Activated naive CD8-positive, alpha-beta T cell treated with anti-CD3 and anti-CD28 coated beads, Interleukin-2, amount 50 U/mL, for 24 hours (primary cell): ENCODE measurements at regions not wholly inside any gene's neighbourhood (a gene's known extent, or its start where the extent isn't known, plus 50 kb on each side); places are given as distances from the start of the nearest gene placed in this dataset.

ENCODE experiments used
- ATAC-seq: fragments of 150-1000 bp; cut with Tn5 transposase; one replicate; pipeline ENCODE4 v1.10.0; 2021
- DNase-seq: peaks from one replicate; pipeline ENCODE4 v3.0.0; 2021
- H3K27ac Mint-ChIP-seq: one replicate; pipeline ENCODE4 v1.8.0; 2021; ENCODE audit warnings: mild to moderate bottlenecking, mixed read lengths
- H3K27me3 Mint-ChIP-seq: one replicate; pipeline ENCODE4 v1.8.0; 2021; ENCODE audit warnings: mixed read lengths
- H3K36me3 Mint-ChIP-seq: one replicate; pipeline ENCODE4 v1.8.0; 2021; ENCODE audit warnings: low read depth, mixed read lengths
- H3K4me1 Mint-ChIP-seq: one replicate; pipeline ENCODE4 v1.8.0; 2021; ENCODE audit warnings: mixed read lengths
- H3K4me3 Mint-ChIP-seq: one replicate; pipeline ENCODE4 v1.8.0; 2021; ENCODE audit warnings: mild to moderate bottlenecking, moderate library complexity, mixed read lengths
- H3K9me3 Mint-ChIP-seq: one replicate; pipeline ENCODE4 v1.8.0; 2021; ENCODE audit warnings: mixed read lengths

DNA sequence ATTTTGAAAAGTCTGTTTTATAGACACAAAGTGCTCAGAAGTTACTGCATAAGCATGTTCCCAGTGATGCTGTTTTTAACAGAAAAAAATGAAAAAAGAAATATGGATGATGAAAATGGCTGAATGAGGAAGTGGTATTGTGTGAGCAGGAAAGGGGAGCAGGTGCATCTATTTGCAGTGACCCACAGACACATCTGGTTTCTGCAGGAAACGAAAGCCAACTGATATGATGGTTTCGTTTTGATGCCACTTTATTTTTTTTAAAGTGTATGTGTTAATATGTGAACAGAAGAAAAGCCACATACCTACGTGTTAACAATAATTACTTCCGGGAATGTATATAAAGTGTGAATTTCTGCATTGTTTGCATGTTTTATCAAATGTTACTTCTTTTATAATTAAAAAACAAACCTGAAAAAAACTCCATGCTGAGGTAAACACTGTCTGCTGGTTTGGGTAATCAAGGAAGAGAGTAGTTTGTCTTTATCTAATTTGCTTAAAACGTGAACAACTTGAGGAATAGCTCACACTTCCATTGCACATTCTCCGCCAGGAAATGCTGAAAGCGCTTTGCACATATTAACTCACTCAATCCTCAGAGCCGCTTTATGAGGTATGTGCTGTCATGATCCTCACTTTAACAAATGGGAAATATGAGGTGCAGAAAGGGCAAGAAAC lies 1335.9 kb downstream of the TBC1D22A start:
- peaks cover 35% of the 10 kb centered on the region for H3K4me1 Mint-ChIP-seq
- peak; percentile 70 for ATAC-seq

DNA sequence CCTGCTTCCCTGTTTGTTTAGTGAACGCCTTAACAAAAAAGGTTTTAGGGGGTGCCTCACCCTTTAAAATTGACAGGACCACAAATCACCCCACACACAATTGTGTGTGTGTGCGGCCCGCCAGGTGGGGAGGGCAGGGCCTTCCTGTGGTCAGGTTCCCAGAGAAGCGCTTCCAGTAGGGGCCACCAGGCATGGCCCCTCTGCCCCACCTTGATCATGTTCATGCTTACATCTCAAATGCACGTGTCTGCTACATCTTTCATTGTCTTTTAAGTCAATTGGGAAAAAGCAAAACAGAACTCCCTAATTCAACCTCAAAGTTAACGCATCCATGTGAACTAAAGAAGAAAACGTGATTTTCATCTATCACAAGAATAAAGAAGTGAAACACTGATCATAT lies 1335.3 kb downstream of the TBC1D22A start:
- Mint-ChIP-seq H3K9me3 (no peaks in the 10 kb centered on the region), H3K4me3 (no peak overlapping the region), H3K36me3 (no peaks in the 10 kb centered on the region), H3K27me3 (peaks cover 2% of the 10 kb centered on the region), H3K4me1 (peaks cover 36% of the 10 kb centered on the region), H3K27ac (peak overlapping the region; percentile 45)
- no peak for ATAC-seq
- no peak for DNase-seq

More for the DNA sequence above, 1335.9 kb downstream of the TBC1D22A start:
- H3K27ac Mint-ChIP-seq: peak overlapping the region; percentile 45
- H3K9me3 Mint-ChIP-seq: no peaks in the 10 kb centered on the region
- H3K36me3 Mint-ChIP-seq: no peaks in the 10 kb centered on the region
- H3K4me3 Mint-ChIP-seq: peak overlapping the region; percentile 38
- no peak for DNase-seq
- peaks cover 2% of the 10 kb centered on the region for H3K27me3 Mint-ChIP-seq

DNA sequence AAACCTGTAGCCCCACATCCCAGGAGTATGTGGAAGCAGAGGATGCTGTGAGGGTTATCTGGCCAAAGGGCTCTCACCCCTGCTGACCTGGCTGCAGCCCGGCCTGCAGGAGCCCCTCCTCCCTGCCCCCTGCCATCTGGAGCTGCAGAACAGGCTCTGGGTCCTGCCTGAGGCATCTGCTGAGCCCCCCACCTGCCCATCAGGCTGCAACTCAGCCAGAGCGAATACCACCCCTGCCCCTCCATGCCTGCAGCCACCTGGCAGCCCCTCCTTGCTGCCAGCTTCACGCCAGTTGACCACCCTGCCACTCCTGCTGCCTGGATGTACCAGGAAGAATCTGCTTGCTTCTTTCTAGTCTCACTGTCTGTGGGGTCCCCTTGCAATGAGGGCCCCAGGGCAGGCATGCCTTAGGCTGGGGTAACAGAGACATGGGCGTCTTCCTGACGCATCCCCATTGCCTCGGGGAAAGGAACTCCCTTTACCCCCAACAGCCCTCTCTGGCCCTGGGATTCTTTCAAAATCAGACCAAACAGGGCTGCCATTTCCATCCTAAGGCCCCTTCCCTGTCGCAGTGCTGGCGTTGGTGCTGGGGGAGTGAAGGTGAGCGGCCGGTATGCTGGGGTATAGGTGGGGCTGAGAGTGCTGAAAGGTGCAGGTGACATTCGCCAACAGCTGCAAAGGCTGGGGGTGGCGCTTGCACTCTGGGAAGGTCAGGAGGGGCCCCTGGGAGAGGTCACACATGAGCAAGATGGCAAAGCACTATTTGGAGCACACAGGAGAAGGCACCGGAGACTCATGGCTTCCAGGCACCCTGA lies 1334.6 kb downstream of the TBC1D22A start:
- peaks cover 2% of the 10 kb centered on the region for H3K27me3 Mint-ChIP-seq
- no peaks in the 10 kb centered on the region for H3K36me3 Mint-ChIP-seq
- H3K4me1 Mint-ChIP-seq: peaks cover 36% of the 10 kb centered on the region
- no peak for DNase-seq
- no peak overlapping the region for H3K4me3 Mint-ChIP-seq
- no peak for ATAC-seq
- H3K9me3 Mint-ChIP-seq: no peaks in the 10 kb centered on the region
- no peak overlapping the region for H3K27ac Mint-ChIP-seq

DNA sequence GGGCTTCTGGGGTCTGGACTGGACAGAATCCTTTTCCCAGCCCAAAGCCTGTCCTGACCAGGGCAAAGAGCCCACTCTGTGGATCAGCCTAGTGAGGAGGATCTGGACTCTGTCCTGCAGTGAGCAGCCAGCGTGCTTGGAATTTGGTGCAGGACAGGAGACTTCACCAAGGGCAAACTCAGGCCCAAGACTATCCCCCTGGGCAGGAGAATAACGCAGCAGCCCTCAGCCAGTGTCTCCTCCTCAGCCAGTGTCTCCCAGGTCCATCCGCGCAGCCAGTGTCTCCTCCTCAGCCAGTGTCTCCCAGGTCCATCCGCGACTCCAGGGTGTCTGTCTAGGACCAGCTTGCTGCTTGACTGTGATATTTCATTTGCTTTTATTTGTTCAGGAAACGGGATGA lies 1334.0 kb downstream of the TBC1D22A start:
- H3K27me3 Mint-ChIP-seq: peaks cover 2% of the 10 kb centered on the region
- ATAC-seq (no peak), DNase-seq (no peak)
- H3K9me3 Mint-ChIP-seq: no peaks in the 10 kb centered on the region
- H3K4me3 Mint-ChIP-seq: no peak overlapping the region
- no peak overlapping the region for H3K27ac Mint-ChIP-seq
- H3K36me3 Mint-ChIP-seq: no peaks in the 10 kb centered on the region
- H3K4me1 Mint-ChIP-seq: peaks cover 35% of the 10 kb centered on the region

DNA sequence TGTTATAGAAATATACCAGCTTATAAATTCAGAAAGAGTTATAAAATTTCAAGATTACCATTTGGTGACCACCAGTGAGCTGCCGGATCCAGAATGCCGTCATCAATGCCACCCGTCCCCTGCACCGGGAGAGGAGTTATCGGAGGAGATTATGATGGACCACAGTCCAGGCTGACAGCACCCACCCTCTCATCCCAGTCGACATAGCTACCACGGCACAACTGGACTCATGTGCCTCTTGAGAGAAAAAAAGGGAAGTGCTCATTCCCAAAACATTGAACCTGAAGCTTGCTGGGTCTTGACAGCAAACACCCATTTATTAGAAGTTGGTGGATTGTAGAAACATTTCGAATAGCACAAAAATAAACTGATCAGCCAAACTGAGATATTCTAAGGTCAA lies 1331.5 kb downstream of the TBC1D22A start:
- Mint-ChIP-seq H3K4me1 (peaks cover 29% of the 10 kb centered on the region), H3K4me3 (no peak overlapping the region), H3K9me3 (no peaks in the 10 kb centered on the region), H3K27ac (no peak overlapping the region), H3K27me3 (no peaks in the 10 kb centered on the region), H3K36me3 (no peaks in the 10 kb centered on the region)
- DNase-seq (no peak), ATAC-seq (no peak)

DNA sequence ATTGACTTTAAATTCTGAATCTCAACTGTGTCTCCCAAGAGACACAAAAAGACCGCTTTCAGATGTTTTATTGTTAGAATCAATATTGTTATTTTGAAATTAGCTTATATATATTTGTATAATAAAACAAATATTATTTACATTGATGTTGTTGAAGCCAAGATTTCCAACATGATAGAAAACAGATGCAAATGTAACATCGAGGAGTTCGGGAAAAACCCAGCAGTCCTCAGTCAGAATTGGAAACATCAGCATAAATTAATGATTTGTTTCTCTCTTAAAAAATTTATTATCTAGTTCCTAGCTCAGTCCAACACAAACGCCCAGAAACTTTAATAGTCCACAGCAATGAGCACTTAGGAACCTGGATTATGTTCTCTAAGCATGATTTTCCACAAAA lies 1330.4 kb downstream of the TBC1D22A start:
- no peaks in the 10 kb centered on the region for H3K27me3 Mint-ChIP-seq

DNA sequence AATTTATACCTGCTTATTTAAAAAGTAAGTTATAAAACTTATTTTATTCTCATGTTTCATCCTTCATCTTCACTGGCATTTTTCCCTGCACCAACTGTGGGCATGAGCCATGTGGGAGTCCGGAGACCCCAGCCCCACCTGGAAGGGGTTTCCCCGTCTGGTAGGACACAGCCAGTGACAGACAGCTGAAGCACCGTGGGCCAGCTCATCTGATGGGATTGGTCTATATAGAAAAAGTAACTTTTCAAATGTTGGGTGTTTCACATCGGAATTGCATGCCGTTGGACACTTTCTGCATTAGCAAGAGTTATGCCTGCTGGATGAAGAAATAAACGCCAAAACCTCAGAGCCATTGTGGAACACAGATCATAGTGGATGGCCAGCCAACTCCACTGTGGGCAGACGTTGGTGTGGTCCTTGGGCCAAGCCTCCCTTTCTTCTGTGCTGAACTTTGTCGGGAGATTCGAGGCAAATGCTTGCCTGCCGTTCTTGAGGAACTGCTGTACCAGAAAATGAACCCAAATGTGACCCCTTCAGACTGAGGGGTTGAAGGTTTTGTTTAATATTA lies 1329.3 kb downstream of the TBC1D22A start:
- peaks cover 9% of the 10 kb centered on the region for H3K4me1 Mint-ChIP-seq
- no peak overlapping the region for H3K27ac Mint-ChIP-seq
- ATAC-seq (no peak), DNase-seq (no peak)
- H3K4me3 Mint-ChIP-seq: no peak overlapping the region
- no peaks in the 10 kb centered on the region for H3K9me3 Mint-ChIP-seq
- H3K27me3 Mint-ChIP-seq: no peaks in the 10 kb centered on the region
- H3K36me3 Mint-ChIP-seq: no peaks in the 10 kb centered on the region

More for the DNA sequence above, 1330.4 kb downstream of the TBC1D22A start:
- DNase-seq (no peak), ATAC-seq (no peak)
- Mint-ChIP-seq H3K36me3 (no peaks in the 10 kb centered on the region), H3K4me3 (no peak overlapping the region), H3K27ac (no peak overlapping the region), H3K9me3 (no peaks in the 10 kb centered on the region), H3K4me1 (peaks cover 18% of the 10 kb centered on the region)

DNA sequence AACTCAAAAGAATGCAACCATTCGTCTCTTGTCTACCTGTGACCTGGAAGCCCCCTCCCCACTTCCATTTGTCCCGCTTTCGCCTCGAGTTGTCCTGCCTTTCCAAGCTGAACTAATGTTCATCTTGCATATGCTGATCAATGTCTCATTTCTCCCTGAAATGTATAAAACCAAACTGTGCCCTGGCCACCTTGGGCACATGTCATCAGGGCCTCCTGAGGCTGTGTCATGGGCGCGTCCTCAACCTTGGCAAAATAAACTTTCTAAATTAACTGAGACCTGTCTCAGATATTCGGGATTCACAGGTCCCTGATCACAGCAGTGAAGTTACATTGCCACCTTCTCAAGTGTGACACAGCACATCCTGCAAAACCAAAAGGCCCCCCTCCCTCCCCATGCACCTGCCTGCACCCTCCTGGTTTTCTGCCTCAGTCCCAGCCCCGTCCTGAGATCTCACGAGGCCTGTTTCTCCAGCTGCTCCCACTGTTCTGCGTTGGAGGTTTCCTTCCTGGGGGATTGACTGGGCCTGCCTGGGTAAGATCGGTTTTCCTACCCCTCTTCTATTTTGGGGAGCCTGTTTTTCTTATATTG lies 1328.7 kb downstream of the TBC1D22A start:
- H3K36me3 Mint-ChIP-seq: no peaks in the 10 kb centered on the region
- no peak overlapping the region for H3K4me3 Mint-ChIP-seq
- H3K27me3 Mint-ChIP-seq: no peaks in the 10 kb centered on the region
- DNase-seq: no peak
- no peak overlapping the region for H3K27ac Mint-ChIP-seq
- H3K9me3 Mint-ChIP-seq: no peaks in the 10 kb centered on the region
- ATAC-seq: no peak
- peaks cover 7% of the 10 kb centered on the region for H3K4me1 Mint-ChIP-seq

DNA sequence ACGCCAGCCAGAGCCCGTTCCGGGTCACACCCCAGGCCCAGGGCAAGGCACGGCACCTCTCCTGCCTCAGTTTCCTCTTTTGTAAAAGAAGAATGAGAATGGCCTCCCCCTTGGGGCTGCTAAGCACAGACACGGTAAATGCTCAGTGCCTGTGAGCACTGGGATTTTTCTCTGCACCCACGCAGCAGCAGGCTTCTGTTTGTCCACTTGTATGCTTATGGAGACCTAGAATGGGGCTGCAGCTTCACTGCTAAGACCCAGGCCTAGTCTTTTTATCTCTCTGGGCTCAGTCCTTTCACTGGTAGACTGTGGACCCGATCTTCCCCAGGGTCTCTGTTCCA lies 1327.9 kb downstream of the TBC1D22A start:
- no peak for ATAC-seq
- no peak overlapping the region for H3K27ac Mint-ChIP-seq
- H3K27me3 Mint-ChIP-seq: peaks cover 5% of the 10 kb centered on the region
- H3K36me3 Mint-ChIP-seq: no peaks in the 10 kb centered on the region
- no peak for DNase-seq
- no peak overlapping the region for H3K4me3 Mint-ChIP-seq
- no peaks in the 10 kb centered on the region for H3K9me3 Mint-ChIP-seq
- peaks cover 6% of the 10 kb centered on the region for H3K4me1 Mint-ChIP-seq

DNA sequence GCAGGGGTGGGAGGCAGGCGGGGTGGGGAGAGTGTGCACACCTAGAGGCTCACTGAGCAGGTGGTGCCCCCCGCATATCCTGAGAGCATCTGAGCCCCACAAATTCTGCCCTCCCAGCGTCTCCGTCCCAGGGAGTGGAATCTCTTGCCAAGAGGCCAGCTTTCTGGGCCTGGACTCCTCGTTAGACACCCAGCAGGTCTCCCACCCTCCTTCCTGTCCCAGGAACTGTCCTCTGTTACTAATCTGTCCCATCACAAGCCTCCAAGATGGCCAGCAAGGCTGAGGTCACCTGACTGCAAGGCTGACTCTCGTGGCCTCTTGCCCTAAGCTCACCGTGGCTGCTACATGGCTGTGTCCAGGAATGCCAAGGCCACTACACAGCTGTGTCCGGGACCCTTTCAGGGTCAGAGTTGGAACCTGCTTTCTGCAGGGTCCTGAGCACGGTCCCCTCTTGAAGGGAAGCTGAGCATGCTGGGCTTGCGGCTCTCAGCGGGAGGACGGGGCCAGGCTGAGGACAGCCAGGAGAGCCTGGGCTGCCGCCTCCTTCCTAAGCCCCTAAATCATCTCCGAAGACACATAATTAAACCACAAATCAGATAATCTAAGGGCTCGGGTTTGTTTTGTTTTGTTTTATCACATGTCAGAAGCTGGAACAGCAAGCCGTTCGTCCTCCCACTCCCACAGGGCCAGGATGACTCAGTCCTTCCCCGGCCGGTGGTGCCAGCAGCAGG lies 1327.3 kb downstream of the TBC1D22A start:
- H3K36me3 Mint-ChIP-seq: no peaks in the 10 kb centered on the region
- no peak for ATAC-seq
- H3K27me3 Mint-ChIP-seq: peaks cover 6% of the 10 kb centered on the region
- DNase-seq: no peak
- no peak overlapping the region for H3K27ac Mint-ChIP-seq
- peaks cover 5% of the 10 kb centered on the region for H3K4me1 Mint-ChIP-seq
- no peak overlapping the region for H3K4me3 Mint-ChIP-seq
- H3K9me3 Mint-ChIP-seq: no peaks in the 10 kb centered on the region

DNA sequence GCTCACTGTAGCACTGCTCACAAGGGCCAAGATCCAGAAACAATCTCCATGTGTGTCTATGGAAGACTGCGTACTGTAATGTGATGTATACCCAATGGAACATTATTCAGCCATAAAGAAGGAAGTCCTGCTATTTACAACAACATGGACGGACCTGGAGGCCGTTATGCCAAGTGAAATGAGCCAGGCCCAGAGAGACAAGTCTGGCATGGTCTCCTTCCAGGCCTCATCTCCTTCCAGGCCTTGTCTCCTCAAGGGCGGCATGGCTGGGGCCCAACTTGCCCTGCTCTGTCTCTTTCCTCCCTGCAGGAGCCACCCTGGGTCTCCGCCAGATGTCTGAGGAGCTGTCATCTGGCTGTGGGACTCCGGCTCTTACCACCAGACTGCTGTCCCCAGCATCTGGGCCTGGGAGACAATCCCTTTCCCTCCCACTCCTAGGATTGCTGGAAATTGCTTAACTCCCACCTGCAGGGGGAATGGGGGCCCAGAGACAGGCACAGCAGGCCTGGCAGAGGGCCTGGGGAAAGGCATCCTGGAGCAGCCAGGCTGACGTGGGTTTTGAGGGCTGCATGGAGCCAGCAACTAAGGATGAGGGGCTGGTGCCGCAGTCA lies 1326.6 kb downstream of the TBC1D22A start:
- H3K9me3 Mint-ChIP-seq: no peaks in the 10 kb centered on the region
- H3K27ac Mint-ChIP-seq: no peak overlapping the region
- H3K4me1 Mint-ChIP-seq: peaks cover 12% of the 10 kb centered on the region
- ATAC-seq: no peak
- H3K36me3 Mint-ChIP-seq: no peaks in the 10 kb centered on the region
- no peak for DNase-seq
- H3K4me3 Mint-ChIP-seq: no peak overlapping the region
- H3K27me3 Mint-ChIP-seq: peaks cover 13% of the 10 kb centered on the region

DNA sequence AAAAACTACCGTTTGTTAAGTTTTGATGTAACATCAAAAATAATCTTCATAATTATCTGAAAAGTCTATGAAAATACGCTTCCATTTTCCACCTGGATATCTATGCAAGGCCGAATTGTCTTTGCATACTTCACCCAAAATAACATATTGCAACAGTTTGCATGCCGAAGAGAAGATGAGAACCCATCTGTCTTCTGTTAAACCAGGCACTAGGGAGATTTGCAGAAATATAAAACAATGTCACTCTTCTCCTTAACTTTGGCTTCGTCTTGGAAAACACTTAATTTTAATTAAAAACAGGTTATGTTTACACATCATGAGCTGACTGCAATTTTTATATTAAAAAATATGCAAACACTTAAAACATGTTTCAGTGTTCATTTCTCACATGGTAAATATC lies 1325.8 kb downstream of the TBC1D22A start:
- no peaks in the 10 kb centered on the region for H3K36me3 Mint-ChIP-seq
- no peak overlapping the region for H3K27ac Mint-ChIP-seq
- DNase-seq: no peak
- peaks cover 15% of the 10 kb centered on the region for H3K4me1 Mint-ChIP-seq
- no peaks in the 10 kb centered on the region for H3K9me3 Mint-ChIP-seq
- no peak for ATAC-seq
- peaks cover 13% of the 10 kb centered on the region for H3K27me3 Mint-ChIP-seq
- H3K4me3 Mint-ChIP-seq: no peak overlapping the region

DNA sequence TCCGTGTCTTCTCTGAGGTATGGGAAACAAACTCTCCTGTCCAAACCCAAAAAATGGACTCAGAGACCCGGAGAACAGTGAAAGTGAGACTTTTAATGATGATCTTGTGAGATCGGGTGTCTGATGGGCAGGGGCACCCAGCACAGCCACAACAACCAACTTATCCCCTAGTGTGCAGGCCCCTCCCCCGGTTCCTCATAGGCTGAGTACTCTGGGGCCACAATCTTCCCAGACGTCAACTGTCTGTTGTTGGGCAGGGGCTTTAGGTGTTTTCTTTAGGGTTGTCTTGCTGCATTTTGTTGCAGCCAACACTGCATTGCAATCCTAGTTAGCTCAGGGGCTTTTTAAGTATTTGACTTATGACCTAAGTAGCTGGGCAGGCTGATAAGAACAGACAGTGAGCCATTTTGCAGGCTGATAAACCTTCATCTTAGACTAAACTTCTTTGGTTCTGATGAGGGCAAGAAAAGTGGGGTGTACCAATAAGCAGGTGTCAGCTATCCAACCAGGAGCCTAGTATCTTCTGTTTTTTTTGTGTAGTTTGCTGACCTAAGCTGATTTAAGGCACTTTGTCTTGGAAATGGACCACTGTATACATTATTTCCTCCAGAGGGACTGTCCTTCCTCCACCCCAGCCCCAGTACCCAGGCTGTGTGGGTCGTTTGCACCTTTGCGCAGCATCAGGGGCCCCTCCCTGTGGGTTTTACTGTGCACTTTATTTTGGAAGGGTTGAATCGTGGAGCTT lies 1323.6 kb downstream of the TBC1D22A start:
- H3K4me3 Mint-ChIP-seq: no peak overlapping the region
- DNase-seq (no peak), ATAC-seq (no peak)
- no peaks in the 10 kb centered on the region for H3K9me3 Mint-ChIP-seq
- no peaks in the 10 kb centered on the region for H3K36me3 Mint-ChIP-seq
- peaks cover 18% of the 10 kb centered on the region for H3K4me1 Mint-ChIP-seq
- H3K27ac Mint-ChIP-seq: no peak overlapping the region
- H3K27me3 Mint-ChIP-seq: peaks cover 18% of the 10 kb centered on the region

DNA sequence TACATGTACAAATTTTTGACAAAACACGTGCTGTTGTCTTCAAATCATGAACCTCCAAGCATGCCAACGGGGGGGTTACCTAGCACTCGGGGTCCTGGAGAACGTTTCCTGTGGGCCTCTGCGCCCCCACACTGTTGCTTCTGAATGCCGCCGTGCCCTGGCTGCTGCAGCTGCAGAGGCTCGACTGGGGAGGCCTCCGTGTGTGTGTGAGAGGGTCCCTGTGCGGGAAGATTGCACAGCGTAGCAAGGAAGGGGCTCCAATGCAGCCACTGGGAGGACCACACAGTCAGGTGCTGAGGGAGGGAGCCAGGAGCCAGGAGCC lies 1322.2 kb downstream of the TBC1D22A start:
- H3K4me3 Mint-ChIP-seq: no peak overlapping the region
- H3K9me3 Mint-ChIP-seq: no peaks in the 10 kb centered on the region
- no peaks in the 10 kb centered on the region for H3K36me3 Mint-ChIP-seq
- peaks cover 23% of the 10 kb centered on the region for H3K27me3 Mint-ChIP-seq
- no peak for ATAC-seq
- no peak for DNase-seq
- H3K4me1 Mint-ChIP-seq: peaks cover 15% of the 10 kb centered on the region
- H3K27ac Mint-ChIP-seq: no peak overlapping the region
